ENCODE measurements at regions not wholly inside any gene's neighbourhood (a gene's known extent, or its start where the extent isn't known, plus 50 kb on each side); places are given as distances from the start of the nearest gene placed in this dataset.

GRCh38 chr2:156695595-156695994, 259.4 kb downstream of the GPD2 start (continued):
- no peak for TF ChIP-seq USF2 (CRISPR knock-in tag; IDR thresholded peaks at IDR 0.05)
- TF ChIP-seq FOXK1 (CRISPR knock-in tag; IDR thresholded peaks at IDR 0.05): no peak
- TF ChIP-seq TEAD1 (CRISPR knock-in tag; IDR thresholded peaks at IDR 0.05): no peak
- no peak for TF ChIP-seq ZBTB43 (CRISPR knock-in tag; IDR thresholded peaks at IDR 0.05)
- no peak for TF ChIP-seq RORB (CRISPR knock-in tag; IDR thresholded peaks at IDR 0.05)

GRCh38 chr2:156697906-156698305, 261.7 kb downstream of the GPD2 start:
- no peak overlapping the region for H3K27ac Mint-ChIP-seq
- DNase-seq (ENCODE audit: low spot score) (no peak), ATAC-seq (no peak)
- no peak for TF ChIP-seq ETV6 (CRISPR knock-in tag; IDR thresholded peaks at IDR 0.05)
- H3K9me3 Mint-ChIP-seq: no peaks in the 10 kb centered on the region
- H3K36me3 Mint-ChIP-seq: no peaks in the 10 kb centered on the region
- no peaks in the 10 kb centered on the region for H3K27me3 Mint-ChIP-seq (ENCODE audit: low read depth)
- CTCF ChIA-PET: no interaction called here
- H3K4me3 Mint-ChIP-seq: no peak overlapping the region
- H3K4me1 Mint-ChIP-seq: peaks cover 64% of the 10 kb centered on the region
- POLR2A ChIA-PET: no interaction called here

GRCh38 chr2:156700681-156701080, 264.5 kb downstream of the GPD2 start:
- no peaks in the 10 kb centered on the region for H3K36me3 Mint-ChIP-seq
- no peaks in the 10 kb centered on the region; the same call in 1 of the 2 replicates for H3K27me3 Mint-ChIP-seq (ENCODE audit: low read depth)
- no peak for ATAC-seq
- H3K4me3 Mint-ChIP-seq: no peak overlapping the region
- no peaks in the 10 kb centered on the region for H3K9me3 Mint-ChIP-seq
- DNase-seq (ENCODE audit: low spot score): no peak
- H3K4me1 Mint-ChIP-seq: peaks cover 62% of the 10 kb centered on the region
- CTCF ChIA-PET: no interaction called here
- POLR2A ChIA-PET: no interaction called here
- H3K27ac Mint-ChIP-seq: no peak overlapping the region
- no peak for TF ChIP-seq TEAD1 (CRISPR knock-in tag; IDR thresholded peaks at IDR 0.05)
- TF ChIP-seq ZNF232 (CRISPR knock-in tag; IDR thresholded peaks at IDR 0.05): no peak
- TF ChIP-seq HMGXB4 (CRISPR knock-in tag; IDR thresholded peaks at IDR 0.05): no peak
- no peak for TF ChIP-seq ZBTB21 (CRISPR knock-in tag; IDR thresholded peaks at IDR 0.05; ENCODE audit: borderline replicate concordance)
- TF ChIP-seq PRDM15 (CRISPR knock-in tag; IDR thresholded peaks at IDR 0.05): no peak
- TF ChIP-seq NFE2L1 (CRISPR knock-in tag; IDR thresholded peaks at IDR 0.05): no peak
- TF ChIP-seq ESRRA (CRISPR knock-in tag; IDR thresholded peaks at IDR 0.05; ENCODE audit: borderline replicate concordance): no peak
- no peak for TF ChIP-seq ZSCAN18 (CRISPR knock-in tag; IDR thresholded peaks at IDR 0.05)
- TF ChIP-seq ZNF416 (CRISPR knock-in tag; IDR thresholded peaks at IDR 0.05): no peak
- no peak for TF ChIP-seq JUN (CRISPR knock-in tag; IDR thresholded peaks at IDR 0.05)
- TF ChIP-seq SMAD3 (CRISPR knock-in tag; IDR thresholded peaks at IDR 0.05; ENCODE audit: borderline replicate concordance): no peak
- no peak for TF ChIP-seq PREB (CRISPR knock-in tag; IDR thresholded peaks at IDR 0.05; ENCODE audit: borderline replicate concordance)
- TF ChIP-seq ZNF219 (CRISPR knock-in tag; IDR thresholded peaks at IDR 0.05; ENCODE audit: borderline replicate concordance): no peak
- no peak for TF ChIP-seq NFATC4 (CRISPR knock-in tag; IDR thresholded peaks at IDR 0.05)
- no peak for TF ChIP-seq GTF2I (CRISPR knock-in tag; conservative IDR thresholded peaks at IDR 0.05)
- no peak for TF ChIP-seq ZNF281 (CRISPR knock-in tag; IDR thresholded peaks at IDR 0.05)
